ENCODE measurements at regions not wholly inside any gene's neighbourhood (a gene's known extent, or its start where the extent isn't known, plus 50 kb on each side); places are given as distances from the start of the nearest gene placed in this dataset.

GRCh38 chr2:39515273-39515896 is 78.3 kb upstream of the MAP4K3 start:
- DNase-seq = no peak

DNA sequence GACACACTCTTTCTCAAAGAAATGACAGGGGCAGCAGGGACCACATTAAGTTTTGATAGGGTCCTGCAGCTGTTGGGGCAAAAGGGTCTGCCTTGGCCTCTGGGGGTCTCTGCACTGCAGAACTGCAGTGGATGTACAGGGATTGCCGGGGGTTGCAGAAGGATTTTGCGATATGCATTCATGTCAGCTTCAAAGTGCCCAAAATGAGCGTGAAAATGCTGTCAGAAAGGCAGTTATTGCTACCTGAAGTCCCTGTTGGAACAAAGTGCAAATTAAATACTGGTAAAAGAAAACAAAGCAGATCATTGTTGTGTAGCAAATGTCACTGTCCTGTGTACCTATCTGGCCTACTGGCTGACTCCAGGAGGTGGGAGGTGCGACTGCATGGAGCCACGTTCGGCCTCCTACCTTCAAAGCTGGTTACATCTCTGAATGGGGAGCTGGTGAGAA is 78.8 kb upstream of the MAP4K3 start:
- DNase-seq = no peak

- peak; percentile 64 to 90 for DNase-seq
Observed at GRCh38 chr2:39516347-39517101, 79.4 kb upstream of the MAP4K3 start.

- DNase-seq = no peak
Observed at GRCh38 chr2:39517102-39517436, 80.0 kb upstream of the MAP4K3 start.

- no peak for DNase-seq
Observed at GRCh38 chr2:39517622-39518021, 80.5 kb upstream of the MAP4K3 start.

GRCh38 chr2:39519886-39520285 is 82.8 kb upstream of the MAP4K3 start:
- DNase-seq = no peak

- DNase-seq = no peak
Observed at GRCh38 chr2:39521876-39522517, 84.9 kb upstream of the MAP4K3 start.

DNA sequence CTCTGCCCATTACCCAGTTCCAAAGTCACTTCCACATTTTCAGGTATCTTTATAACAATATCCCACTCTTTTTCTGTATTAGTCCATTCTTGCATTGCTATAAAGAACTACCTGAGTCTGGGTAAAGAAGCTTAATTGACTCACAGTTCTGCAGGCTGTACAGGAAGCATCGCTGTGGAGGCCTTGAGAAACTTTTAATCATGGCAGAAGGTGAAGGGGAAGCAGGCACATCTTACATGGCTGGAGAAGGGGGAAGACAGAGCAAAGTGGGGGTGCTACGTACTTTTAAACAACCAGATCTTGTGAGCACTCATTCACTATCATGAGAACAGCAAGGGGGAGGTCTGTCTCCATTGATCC is 85.4 kb upstream of the MAP4K3 start:
- DNase-seq = no peak

- no peak for DNase-seq
Observed at GRCh38 chr2:39523308-39524044, 86.4 kb upstream of the MAP4K3 start.

DNA sequence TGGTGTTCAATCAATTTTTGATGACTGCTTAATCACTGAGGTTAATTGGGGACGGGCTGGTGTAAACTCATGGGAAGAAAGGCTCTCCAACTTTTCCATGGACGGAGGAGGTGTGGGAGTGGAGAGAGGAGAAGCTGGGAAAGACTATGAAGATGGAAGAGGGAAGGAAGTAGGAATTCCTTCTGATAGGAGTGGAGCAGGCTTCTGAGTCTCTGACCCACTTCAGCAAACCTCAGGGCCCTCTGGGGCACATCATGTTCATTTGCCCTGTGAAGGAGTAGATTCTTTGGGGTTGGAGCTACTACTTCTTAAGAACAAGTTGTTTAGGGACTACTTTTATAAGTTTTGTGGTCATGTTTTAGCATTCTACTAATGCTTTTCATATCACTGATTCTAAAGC is 87.0 kb upstream of the MAP4K3 start:
- DNase-seq = no peak

GRCh38 chr2:39524756-39525635 is 87.9 kb upstream of the MAP4K3 start:
- no peak for DNase-seq

DNA sequence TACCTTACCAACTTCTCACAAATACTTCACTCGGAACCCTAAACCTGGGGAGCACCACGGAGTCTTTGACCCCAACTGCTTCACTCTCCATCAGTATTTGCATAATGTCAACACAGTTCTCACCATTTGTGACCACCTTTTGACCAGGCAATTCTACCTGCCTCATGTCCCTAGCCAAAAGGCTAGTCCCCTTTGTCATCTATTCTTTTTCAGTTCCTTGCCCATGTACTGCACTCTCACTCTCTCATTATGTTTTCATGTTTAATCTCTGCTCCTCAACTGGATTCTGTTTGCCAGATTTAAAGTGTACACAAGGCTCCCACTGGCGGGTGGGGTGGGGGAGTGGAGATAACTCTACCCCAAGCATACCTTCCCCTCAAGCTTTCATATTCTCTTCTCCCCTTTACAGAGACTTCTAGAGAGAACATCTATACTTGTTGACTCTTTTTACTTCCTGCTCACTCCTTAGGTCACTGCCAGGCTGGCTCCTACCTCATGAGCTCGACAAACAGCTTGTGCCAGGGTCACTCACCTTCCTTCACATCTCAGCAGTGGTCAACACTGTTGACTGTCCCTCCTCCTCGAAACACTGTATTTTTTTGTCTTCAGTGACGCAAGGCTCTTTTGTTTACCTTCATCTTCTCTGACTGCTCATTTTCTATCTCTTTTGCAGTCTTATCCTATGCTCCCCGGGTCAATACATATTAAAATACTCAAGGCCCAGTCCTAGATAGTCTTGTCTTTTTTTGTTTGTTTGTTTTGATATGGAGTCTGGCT is 88.7 kb upstream of the MAP4K3 start:
- no peak for DNase-seq

DNA sequence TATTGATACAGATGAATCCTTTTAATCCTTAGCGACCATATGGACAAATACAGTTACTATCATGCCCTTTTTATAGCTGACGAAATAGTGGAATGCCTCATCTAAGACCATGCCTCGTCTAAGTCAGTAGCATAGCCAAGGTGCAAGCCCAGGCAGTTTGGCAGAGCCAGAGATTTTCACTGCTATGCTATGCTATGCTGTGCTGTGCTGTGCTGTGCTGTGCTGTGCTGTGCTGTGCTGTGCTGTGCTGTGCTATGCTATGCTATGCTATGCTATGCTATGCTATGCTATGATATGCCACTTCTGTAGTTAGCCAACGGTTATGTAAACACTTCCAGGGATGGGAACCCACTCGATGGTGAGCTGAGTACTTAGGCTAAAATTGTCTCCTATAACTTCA is 91.6 kb upstream of the MAP4K3 start:
- DNase-seq = no peak

DNA sequence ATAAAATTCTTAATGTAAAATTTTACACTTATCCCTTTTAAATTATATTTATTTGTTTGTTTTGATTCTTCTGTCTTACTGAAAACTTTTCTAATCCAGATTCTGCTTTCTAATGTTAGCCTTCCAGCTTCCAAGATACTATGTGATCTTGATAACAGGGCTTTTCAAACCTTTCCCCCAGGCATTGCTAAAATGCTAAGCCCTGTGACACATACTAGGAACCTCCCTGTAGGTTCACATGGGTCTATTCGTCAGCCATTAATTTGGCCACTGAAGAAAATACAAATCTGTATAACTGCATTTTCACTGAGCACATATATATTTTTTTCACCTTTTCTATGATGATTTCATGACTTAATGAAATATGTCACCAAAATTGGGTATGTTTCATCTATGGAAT is 92.8 kb upstream of the MAP4K3 start:
- DNase-seq = no peak

DNA sequence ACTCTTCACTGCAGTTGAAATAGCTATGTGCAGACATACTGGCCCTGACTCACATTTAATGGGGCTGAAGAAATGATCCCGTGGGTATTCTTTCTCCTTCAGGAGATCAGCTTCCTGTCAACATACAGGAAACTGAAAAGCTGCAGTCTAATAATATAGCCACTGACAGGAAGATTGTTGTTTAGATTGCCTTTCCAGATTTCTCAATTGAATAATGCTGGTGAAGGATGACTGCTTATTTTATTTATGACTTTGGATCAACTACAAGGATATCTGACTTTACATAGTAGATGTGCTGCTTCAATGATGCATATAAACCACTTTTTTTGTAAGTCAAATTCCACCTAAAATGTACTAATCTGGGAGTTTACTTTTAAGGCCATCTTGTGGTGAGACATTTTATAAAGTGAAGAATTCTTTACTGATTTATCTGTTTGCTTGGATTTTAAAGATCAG is 93.4 kb upstream of the MAP4K3 start:
- DNase-seq = no peak

GRCh38 chr2:39531220-39531777 is 94.2 kb upstream of the MAP4K3 start:
- no peak for DNase-seq

DNA sequence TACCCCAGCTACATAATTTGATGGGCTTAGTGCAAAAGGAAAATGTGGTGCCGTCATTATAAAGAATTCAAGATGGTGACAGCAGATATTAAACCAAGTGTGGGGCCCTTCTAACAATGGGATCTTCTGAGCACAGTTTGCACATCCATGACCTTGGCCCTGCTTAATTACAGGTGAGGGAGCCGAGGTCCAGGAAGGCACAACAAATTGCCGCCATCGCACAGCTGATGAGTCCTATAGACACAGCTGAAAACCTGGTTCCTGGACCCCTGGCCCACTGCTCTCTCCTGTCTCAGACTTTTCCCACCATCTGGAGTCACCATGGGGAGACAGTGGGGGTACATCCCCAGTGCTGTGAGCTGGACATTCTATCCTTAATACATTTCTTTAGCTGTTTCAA is 95.8 kb upstream of the MAP4K3 start:
- no peak for DNase-seq

DNA sequence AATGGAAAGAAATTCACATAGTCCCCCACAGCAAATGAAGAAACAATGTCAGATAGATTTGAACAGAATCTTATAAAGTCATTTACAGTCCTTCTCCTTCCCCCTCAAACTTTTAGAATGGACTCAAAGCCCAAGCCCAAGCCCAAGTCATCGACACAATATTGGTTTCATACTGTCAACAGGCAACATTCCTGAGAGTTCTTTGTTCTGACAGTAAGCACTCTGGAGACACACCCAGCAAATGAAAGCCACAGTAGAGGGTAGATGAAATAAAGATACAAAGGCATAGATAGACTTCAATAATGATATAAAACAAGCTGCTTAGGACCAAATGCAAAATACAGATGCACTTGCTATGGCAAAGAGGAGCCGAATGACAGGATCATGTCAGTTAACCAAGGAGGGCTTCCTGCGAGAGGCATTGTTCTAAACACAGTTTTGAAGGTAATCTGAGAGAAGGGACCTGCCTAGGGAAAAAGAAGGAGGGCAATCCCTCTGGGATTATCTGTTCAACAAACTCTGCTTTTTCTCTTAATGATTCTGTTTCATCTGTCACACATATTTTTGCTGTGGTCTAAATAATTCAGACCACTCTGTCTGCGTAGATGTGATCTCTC is 97.1 kb upstream of the MAP4K3 start:
- DNase-seq = no peak

- no peak for DNase-seq
Observed at GRCh38 chr2:39535636-39536185, 98.6 kb upstream of the MAP4K3 start.

DNA sequence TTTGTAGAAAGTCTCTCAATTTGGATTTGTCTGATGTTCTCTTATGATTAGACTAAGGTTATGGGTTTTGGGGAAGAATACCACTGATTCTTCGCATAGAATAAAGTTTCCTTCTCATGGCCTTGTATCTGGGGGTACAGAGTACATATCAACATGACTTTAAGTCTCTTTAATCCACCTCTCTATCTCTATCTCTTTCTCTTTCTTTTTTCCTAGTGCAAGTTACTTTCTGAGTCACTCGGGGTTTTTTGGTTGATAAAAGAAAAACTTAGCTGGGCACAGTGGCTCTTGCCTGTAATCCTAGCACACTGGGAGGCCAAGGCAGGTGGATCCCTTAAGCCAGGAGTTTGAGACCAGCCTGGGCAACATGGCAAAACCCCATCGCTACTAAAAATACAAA is 100.1 kb upstream of the MAP4K3 start:
- DNase-seq = no peak

- DNase-seq = no peak
Observed at GRCh38 chr2:39538718-39539117, 101.6 kb upstream of the MAP4K3 start.

Measured in NCI-H446 (cell line).